ENCODE measurements at regions not wholly inside any gene's neighbourhood (a gene's known extent, or its start where the extent isn't known, plus 50 kb on each side); places are given as distances from the start of the nearest gene placed in this dataset.

DNA sequence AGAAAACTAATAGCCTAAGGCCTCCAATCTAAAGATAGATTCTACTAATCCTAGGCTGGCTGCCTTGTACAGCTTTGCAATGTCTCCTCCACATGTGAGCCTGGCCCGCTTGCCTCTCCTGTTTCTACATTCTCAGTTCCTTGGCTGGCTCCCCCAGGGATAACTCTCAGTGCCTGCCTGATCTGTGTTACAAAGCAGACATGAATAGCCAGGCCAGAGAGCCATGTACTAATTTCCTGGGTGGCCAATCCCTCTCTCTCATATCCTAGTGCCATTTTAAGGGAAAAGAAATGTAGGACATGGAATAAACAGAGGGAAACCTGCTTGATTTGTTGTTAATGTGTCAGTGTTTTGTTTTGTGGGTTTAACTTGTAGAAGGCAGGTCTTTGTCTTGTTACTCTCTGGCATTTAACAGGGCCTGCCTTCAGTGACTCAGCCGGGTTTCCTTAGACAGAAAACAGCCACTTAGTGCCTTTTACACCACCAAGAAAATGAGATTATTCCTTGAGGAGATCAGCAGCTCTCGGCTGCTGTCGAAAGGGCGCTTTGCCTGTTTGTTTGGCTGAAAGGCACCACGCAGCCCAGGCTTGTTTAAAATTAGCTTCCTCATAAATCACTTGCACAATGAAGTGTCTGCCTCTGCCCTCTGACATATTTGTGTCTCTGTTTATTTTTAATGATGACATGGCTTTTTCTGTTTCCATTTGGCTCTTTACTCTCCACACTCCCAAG is 702.7 kb downstream of the MAFB start:
- ATAC-seq (ENCODE audit: low FRiP score): peak; percentile 87
- 3 to 4% methylated on average over 6 of the region's 6 CpGs for WGBS, 2 donors
- no peak overlapping the region for H3K4me3 ChIP-seq (ENCODE audit: low read length in 2 of 2)

DNA sequence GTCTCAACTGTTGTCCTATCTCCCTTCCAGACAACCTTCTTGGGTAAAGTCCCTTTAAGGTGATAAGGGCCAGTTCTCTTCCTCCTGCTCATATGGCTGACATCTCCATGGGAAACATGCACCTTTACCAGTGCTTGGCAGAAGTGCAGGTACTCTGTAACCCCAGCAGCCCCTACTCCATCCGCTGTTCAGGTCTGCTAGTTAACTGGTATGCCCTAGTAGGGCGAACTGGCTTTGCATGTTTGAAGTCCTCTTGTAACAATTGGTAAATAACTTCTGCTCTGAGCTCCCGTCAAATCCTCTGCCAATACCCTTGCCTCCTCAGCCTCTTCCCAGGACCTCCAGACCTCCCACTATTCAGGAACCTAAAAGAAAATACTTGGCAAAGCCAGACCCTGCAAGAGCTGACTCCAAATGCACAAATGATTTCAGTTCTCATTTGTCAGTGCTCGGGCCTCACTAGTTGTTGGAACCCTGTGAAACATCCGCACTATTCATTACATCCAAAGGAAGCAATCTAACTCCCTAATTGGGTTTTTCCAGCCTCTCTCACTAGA is 703.7 kb downstream of the MAFB start:
- WGBS, 2 donors: 92 to 96% methylated on average over 5 of the region's 5 CpGs
- Histone ChIP-seq H3K36me3 (ENCODE audit: control insufficient read depth in 1 of 2, insufficient read depth in 2 of 2, low read length in 1 of 2) (no peaks in the 10 kb centered on the region), H3K4me1 (ENCODE audit: control insufficient read depth in 1 of 2, insufficient read depth in 2 of 2, low read length in 2 of 2) (no peaks in the 10 kb centered on the region), H3K27me3 (ENCODE audit: control insufficient read depth in 1 of 2, insufficient read depth in 2 of 2, low read length in 1 of 2) (no peaks in the 10 kb centered on the region), H3K27ac (ENCODE audit: low read depth in 1 of 2, low read length in 2 of 2) (peak overlapping the region in 1 of 2 donors; percentile 21), H3K9me3 (ENCODE audit: control insufficient read depth, low read length) (peaks cover 1% of the 10 kb centered on the region), H3K4me3 (ENCODE audit: low read length in 2 of 2) (no peak overlapping the region)
- intact Hi-C loops (cut with DNase I): no loop called here
- ATAC-seq (ENCODE audit: low FRiP score): no peak
- DNase-seq: no peak

More for the DNA sequence above, 702.7 kb downstream of the MAFB start:
- intact Hi-C loops (cut with DNase I): no loop called here
- DNase-seq: peak; percentile 70 to 71
- H3K4me1 ChIP-seq (ENCODE audit: control insufficient read depth in 1 of 2, insufficient read depth in 2 of 2, low read length in 2 of 2): no peaks in the 10 kb centered on the region
- H3K9me3 ChIP-seq (ENCODE audit: control insufficient read depth, low read length): peaks cover 1% of the 10 kb centered on the region
- H3K36me3 ChIP-seq (ENCODE audit: control insufficient read depth in 1 of 2, insufficient read depth in 2 of 2, low read length in 1 of 2): no peaks in the 10 kb centered on the region
- H3K27me3 ChIP-seq (ENCODE audit: control insufficient read depth in 1 of 2, insufficient read depth in 2 of 2, low read length in 1 of 2): no peaks in the 10 kb centered on the region
- peak overlapping the region; percentile 74 to 84 for H3K27ac ChIP-seq (ENCODE audit: low read depth in 1 of 2, low read length in 2 of 2)

DNA sequence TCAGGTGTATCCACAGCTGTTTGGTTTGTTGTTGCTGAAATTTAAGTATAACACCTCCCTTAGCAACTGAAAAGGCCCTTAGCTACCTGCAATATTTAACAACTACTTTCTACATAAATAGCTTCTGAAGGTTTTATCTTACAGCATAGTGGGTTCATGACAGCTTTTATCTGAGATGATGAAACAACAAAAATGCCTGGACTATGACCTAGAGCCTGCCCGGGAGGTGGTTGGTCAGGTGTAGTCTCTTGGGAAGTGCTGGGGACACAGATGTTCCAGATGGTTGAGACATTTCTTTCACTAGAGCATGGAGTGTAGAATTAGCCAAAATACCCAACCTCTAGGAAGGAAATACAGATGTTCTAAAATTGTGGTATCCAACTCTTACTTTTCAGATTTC is 705.4 kb downstream of the MAFB start:
- H3K36me3 ChIP-seq (ENCODE audit: control insufficient read depth in 1 of 2, insufficient read depth in 2 of 2, low read length in 1 of 2): no peaks in the 10 kb centered on the region
- H3K27ac ChIP-seq (ENCODE audit: low read depth in 1 of 2, low read length in 2 of 2): no peak overlapping the region
- H3K27me3 ChIP-seq (ENCODE audit: control insufficient read depth in 1 of 2, insufficient read depth in 2 of 2, low read length in 1 of 2): no peaks in the 10 kb centered on the region
- peaks cover 1% of the 10 kb centered on the region for H3K9me3 ChIP-seq (ENCODE audit: control insufficient read depth, low read length)
- 82 to 94% methylated on average over 1 of the region's 1 CpG for WGBS, 2 donors
- H3K4me1 ChIP-seq (ENCODE audit: control insufficient read depth in 1 of 2, insufficient read depth in 2 of 2, low read length in 2 of 2): no peaks in the 10 kb centered on the region
- DNase-seq (no peak), ATAC-seq (ENCODE audit: low FRiP score) (no peak)
- no peak overlapping the region for H3K4me3 ChIP-seq (ENCODE audit: low read length in 2 of 2)
- intact Hi-C loops (cut with DNase I): no loop called here

DNA sequence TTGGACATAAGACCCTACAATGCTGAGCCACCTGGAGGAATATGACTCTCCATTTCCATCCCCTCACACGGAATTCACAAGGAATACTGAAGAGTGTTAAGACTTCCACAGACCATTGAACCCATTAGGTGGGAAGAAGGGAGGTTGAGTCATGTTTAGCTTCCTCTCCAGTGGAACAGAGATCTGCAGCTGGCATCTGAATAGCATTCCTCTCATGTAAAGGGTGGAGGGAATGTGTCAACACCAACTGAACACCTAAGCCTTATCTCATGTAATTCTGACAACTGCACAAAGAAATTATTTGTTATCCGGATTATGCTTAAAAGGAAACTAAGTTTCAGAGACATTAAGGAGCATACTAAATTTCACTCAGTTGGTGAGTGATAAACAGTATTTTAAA is 705.9 kb downstream of the MAFB start:
- DNase-seq (no peak), ATAC-seq (ENCODE audit: low FRiP score) (no peak)
- Histone ChIP-seq H3K27me3 (ENCODE audit: control insufficient read depth in 1 of 2, insufficient read depth in 2 of 2, low read length in 1 of 2) (no peaks in the 10 kb centered on the region), H3K36me3 (ENCODE audit: control insufficient read depth in 1 of 2, insufficient read depth in 2 of 2, low read length in 1 of 2) (no peaks in the 10 kb centered on the region), H3K9me3 (ENCODE audit: control insufficient read depth, low read length) (peaks cover 1% of the 10 kb centered on the region), H3K4me1 (ENCODE audit: control insufficient read depth in 1 of 2, insufficient read depth in 2 of 2, low read length in 2 of 2) (no peaks in the 10 kb centered on the region), H3K27ac (ENCODE audit: low read depth in 1 of 2, low read length in 2 of 2) (no peak overlapping the region), H3K4me3 (ENCODE audit: low read length in 2 of 2) (no peak overlapping the region)
- WGBS, 2 donors: 82 to 90% methylated on average over 2 of the region's 2 CpGs
- intact Hi-C loops (cut with DNase I): no loop called here

DNA sequence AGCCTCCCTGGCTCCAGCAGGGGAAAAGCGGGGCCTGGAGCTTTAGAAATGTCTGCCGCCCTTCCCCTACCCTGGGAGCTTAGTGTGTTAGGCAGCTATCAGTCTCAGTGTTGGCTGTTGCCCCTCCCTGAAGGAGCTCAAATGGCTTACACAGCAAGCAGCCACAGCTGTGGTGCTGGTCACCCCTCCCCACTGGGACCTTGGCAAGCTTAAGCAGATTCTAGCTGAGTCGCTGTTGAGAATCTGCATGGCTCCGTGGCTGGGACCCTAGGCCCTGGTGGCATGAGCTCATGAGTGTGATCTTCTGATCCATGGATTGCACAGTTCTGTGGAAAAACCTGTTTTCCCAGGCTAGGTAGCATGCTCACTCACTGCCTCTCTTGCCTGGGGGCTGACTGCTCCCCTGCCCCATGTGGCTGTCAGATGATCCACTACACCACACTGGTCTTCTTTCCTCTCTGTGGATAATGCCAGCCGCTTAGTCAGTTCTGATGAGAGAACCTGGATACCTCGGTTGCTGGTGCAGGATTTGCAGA is 714.0 kb downstream of the MAFB start:
- H3K4me1 ChIP-seq (ENCODE audit: control insufficient read depth in 1 of 2, insufficient read depth in 2 of 2, low read length in 2 of 2): no peaks in the 10 kb centered on the region
- no peak overlapping the region for H3K4me3 ChIP-seq (ENCODE audit: low read length in 2 of 2)
- ATAC-seq (ENCODE audit: low FRiP score) (no peak), DNase-seq (no peak)
- H3K36me3 ChIP-seq (ENCODE audit: control insufficient read depth in 1 of 2, insufficient read depth in 2 of 2, low read length in 1 of 2): no peaks in the 10 kb centered on the region
- H3K9me3 ChIP-seq (ENCODE audit: control insufficient read depth, low read length): peaks cover 2% of the 10 kb centered on the region
- WGBS, 2 donors: 82 to 89% methylated on average over 6 of the region's 6 CpGs
- intact Hi-C loops (cut with DNase I): no loop called here
- H3K27ac ChIP-seq (ENCODE audit: low read depth in 1 of 2, low read length in 2 of 2): no peak overlapping the region
- H3K27me3 ChIP-seq (ENCODE audit: control insufficient read depth in 1 of 2, insufficient read depth in 2 of 2, low read length in 1 of 2): no peaks in the 10 kb centered on the region

DNA sequence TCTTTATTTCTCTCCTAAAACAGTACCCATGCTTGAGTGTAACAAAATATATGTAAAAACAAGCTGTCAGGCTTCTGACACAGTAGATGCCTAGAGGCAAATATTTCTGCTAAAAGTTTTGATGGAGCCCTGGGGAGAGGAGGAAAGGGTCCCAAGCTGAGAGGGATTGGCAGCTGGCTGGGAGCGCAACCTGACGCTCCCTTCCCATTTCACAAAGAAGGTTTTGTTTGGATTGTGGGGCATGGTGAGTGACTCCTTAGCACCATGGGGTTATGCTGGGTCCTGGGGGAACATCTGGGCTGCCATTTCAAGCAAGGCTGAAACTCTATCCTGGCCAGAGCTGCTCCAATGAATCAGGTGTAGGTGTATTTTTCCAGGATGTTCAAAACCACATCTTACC is 720.5 kb downstream of the MAFB start:
- Histone ChIP-seq H3K9me3 (ENCODE audit: control insufficient read depth, low read length) (no peaks in the 10 kb centered on the region), H3K36me3 (ENCODE audit: control insufficient read depth in 1 of 2, insufficient read depth in 2 of 2, low read length in 1 of 2) (no peaks in the 10 kb centered on the region), H3K27me3 (ENCODE audit: control insufficient read depth in 1 of 2, insufficient read depth in 2 of 2, low read length in 1 of 2) (no peaks in the 10 kb centered on the region), H3K27ac (ENCODE audit: low read depth in 1 of 2, low read length in 2 of 2) (no peak overlapping the region), H3K4me3 (ENCODE audit: low read length in 2 of 2) (no peak overlapping the region), H3K4me1 (ENCODE audit: control insufficient read depth in 1 of 2, insufficient read depth in 2 of 2, low read length in 2 of 2) (no peaks in the 10 kb centered on the region)
- intact Hi-C loops (cut with DNase I): no loop called here
- no peak for DNase-seq
- 77 to 93% methylated on average over 2 of the region's 2 CpGs for WGBS, 2 donors
- no peak for ATAC-seq (ENCODE audit: low FRiP score)

DNA sequence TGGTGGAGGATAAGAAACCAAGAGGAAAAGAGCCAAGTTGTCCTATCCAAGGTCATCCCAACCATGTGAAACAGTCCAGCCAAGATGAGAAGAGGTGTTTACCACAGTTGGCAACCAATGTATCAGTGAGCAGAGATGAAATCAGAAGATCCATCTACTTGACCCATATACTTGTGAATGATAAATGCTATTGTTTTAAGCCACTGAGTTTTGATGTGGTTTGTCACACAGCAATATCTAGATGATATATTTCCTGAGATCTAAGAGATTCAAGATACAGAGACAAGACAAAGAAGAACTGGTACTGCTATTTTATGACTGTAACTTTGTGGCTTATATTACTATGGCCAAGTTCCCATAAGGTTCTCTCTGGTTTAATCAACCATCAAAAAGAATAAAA is 721.2 kb downstream of the MAFB start:
- H3K9me3 ChIP-seq (ENCODE audit: control insufficient read depth, low read length): no peaks in the 10 kb centered on the region
- no peak for ATAC-seq (ENCODE audit: low FRiP score)
- H3K27me3 ChIP-seq (ENCODE audit: control insufficient read depth in 1 of 2, insufficient read depth in 2 of 2, low read length in 1 of 2): no peaks in the 10 kb centered on the region
- no peak overlapping the region for H3K27ac ChIP-seq (ENCODE audit: low read depth in 1 of 2, low read length in 2 of 2)
- no peaks in the 10 kb centered on the region for H3K36me3 ChIP-seq (ENCODE audit: control insufficient read depth in 1 of 2, insufficient read depth in 2 of 2, low read length in 1 of 2)
- DNase-seq: no peak
- intact Hi-C loops (cut with DNase I): no loop called here
- no peaks in the 10 kb centered on the region for H3K4me1 ChIP-seq (ENCODE audit: control insufficient read depth in 1 of 2, insufficient read depth in 2 of 2, low read length in 2 of 2)
- H3K4me3 ChIP-seq (ENCODE audit: low read length in 2 of 2): no peak overlapping the region

DNA sequence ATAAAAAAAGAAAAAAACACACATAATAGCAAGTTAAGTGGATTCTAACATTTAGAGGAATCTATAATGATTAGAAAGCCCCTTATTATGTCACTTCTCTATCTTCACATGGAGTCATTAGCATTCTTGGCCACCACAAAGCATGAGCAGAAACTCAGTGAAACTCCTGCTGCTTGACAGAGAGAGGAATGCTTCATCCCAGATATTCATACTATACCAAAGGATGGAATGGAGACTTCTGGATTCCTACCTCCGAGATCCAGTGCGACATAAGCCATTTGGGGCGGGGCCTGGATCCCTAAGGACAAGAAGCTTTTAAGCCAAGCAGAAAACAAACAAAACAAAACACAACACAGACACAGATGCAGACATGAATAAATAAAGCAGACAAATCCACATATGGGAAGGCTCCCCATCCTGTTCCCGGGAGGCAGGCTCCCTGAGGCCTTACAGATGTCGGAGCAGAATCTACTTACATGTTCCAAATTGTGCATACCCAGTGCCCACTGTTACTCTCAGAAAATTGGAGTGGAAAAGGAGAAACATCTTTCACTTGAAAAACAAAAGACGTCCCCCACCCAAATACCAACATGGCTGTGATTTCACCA is 727.3 kb downstream of the MAFB start:
- Histone ChIP-seq H3K27ac (ENCODE audit: low read depth in 1 of 2, low read length in 2 of 2) (no peak overlapping the region), H3K4me1 (ENCODE audit: control insufficient read depth in 1 of 2, insufficient read depth in 2 of 2, low read length in 2 of 2) (no peaks in the 10 kb centered on the region), H3K4me3 (ENCODE audit: low read length in 2 of 2) (no peak overlapping the region), H3K9me3 (ENCODE audit: control insufficient read depth, low read length) (no peaks in the 10 kb centered on the region), H3K27me3 (ENCODE audit: control insufficient read depth in 1 of 2, insufficient read depth in 2 of 2, low read length in 1 of 2) (no peaks in the 10 kb centered on the region), H3K36me3 (ENCODE audit: control insufficient read depth in 1 of 2, insufficient read depth in 2 of 2, low read length in 1 of 2) (no peaks in the 10 kb centered on the region)
- intact Hi-C loops (cut with DNase I): no loop called here
- DNase-seq (no peak), ATAC-seq (ENCODE audit: low FRiP score) (no peak)
- 87 to 88% methylated on average over 6 of the region's 6 CpGs for WGBS, 2 donors
